Adrenal gland (tissue), 9 donors: ENCODE measurements at regions not wholly inside any gene's neighbourhood (a gene's known extent, or its start where the extent isn't known, plus 50 kb on each side); places are given as distances from the start of the nearest gene placed in this dataset.

Source experiments
- DNase-seq, 7 donors: peaks; one replicate each; pipeline ENCODE4 v3.0.0-alpha.2; 2019 to 2020
- H3K27ac ChIP-seq, 5 donors: fragments of 200-600 bp; sonication (generic) in 4 of 5; 1 replicate in 3 of 5; 2 replicates in 2 of 5; pipeline versions ENCODE4 v1.5.1 to v1.8.0; 2016 to 2020; ENCODE audit warnings: mild to moderate bottlenecking in 1 of 5
- H3K27me3 ChIP-seq: fragments of 200-600 bp; 2 replicates; pipeline ENCODE4 v1.8.0; 2021
- H3K36me3 ChIP-seq, 2 donors: fragments of 200-600 bp; replicated peaks in 1 of 2; 1 replicate in 1 of 2; 2 replicates in 1 of 2; pipeline versions ENCODE4 v1.5.1 to v1.8.0; 2018 to 2022
- H3K4me1 ChIP-seq, 2 donors: fragments of 200-600 bp; replicated peaks in 1 of 2; 1 replicate in 1 of 2; 2 replicates in 1 of 2; pipeline versions ENCODE4 v1.5.1 to v1.8.0; 2018 to 2021
- H3K4me3 ChIP-seq, 4 donors: fragments of 200-600 bp; sonication (generic) in 3 of 4; one replicate each; pipeline ENCODE4 v1.5.1; 2016 to 2018
- H3K9me3 ChIP-seq, 3 donors: fragments of 200-600 bp; sonication (generic) in 1 of 3; replicated peaks in 1 of 3; 1 replicate in 2 of 3; 2 replicates in 1 of 3; pipeline versions ENCODE4 v1.5.1 to v1.8.0; 2016 to 2021
- CTCF ChIP-seq, 6 experiments: fragments of 450-650 bp in 4 of 6; fragments of 200-600 bp in 2 of 6; sonication (generic) in 1 of 6; IDR thresholded peaks; 1 replicate in 5 of 6; 2 replicates in 1 of 6; pipeline versions ENCODE4 v1.5.1 to v1.8.0; 2016 to 2021; ENCODE audit warnings: antibody characterized with exemption in 6 of 6, mild to moderate bottlenecking in 2 of 6, moderate library complexity in 1 of 6
- POLR2A ChIP-seq, 2 donors: fragments of 450-650 bp; IDR thresholded peaks; one replicate each; pipeline ENCODE4 v1.6.1; 2017; ENCODE audit warnings: antibody characterized with exemption in 2 of 2, mild to moderate bottlenecking in 2 of 2, moderate library complexity in 1 of 2
- WGBS, 4 donors: extraction: QIAGEN DNeasy Blood & Tissue Kit in 2 of 4; methylation state at CpG; one replicate each; pipeline versions ENCODE4 v1.1.5 to v1.1.7; 2013 to 2017; 5-methylcytosine and 5-hydroxymethylcytosine counted together
- intact Hi-C, 2 donors: fragments of 100-400 bp; cut with DNase I; formaldehyde crosslinking; loops; one replicate each; pipeline versions ENCODE4 v1.14.1 to v1.15.0; 2022 to 2023
- donor health status: healthy with polysubstance abuse.
- donor health status: Bipolar disorder and iron deficiency.
- donor health status: DM: yes; HTN: yes; CAD: no.
- donor health status: DM: no; HTN: no; CAD: no.
- donor health status: DM: no; HTN: no; CAD: no.

- Histone ChIP-seq H3K4me1 (peaks cover 0 to 8% of the 10 kb centered on the region in 2 donors), H3K4me3 (no peak overlapping the region), H3K36me3 (no peaks in the 10 kb centered on the region), H3K27ac (no peak overlapping the region), H3K27me3 (no peaks in the 10 kb centered on the region), H3K9me3 (no peaks in the 10 kb centered on the region)
- intact Hi-C loops, result no loop called here
- TF ChIP-seq POLR2A (IDR thresholded peaks at IDR 0.05) (no peak), CTCF (IDR thresholded peaks at IDR 0.05) (no peak)
- no peak for DNase-seq
Measured at GRCh38 chr12:67593041-67593440, 55.5 kb upstream of the DYRK2 start.

GRCh38 chr12:67593461-67594330 lies 54.8 kb upstream of the DYRK2 start:
- intact Hi-C loops, result no loop called here
- TF ChIP-seq CTCF (IDR thresholded peaks at IDR 0.05), result no peak
- no peak for TF ChIP-seq POLR2A (IDR thresholded peaks at IDR 0.05)
- Histone ChIP-seq H3K27ac (no peak overlapping the region), H3K4me1 (peaks cover 0 to 8% of the 10 kb centered on the region in 2 donors), H3K36me3 (no peaks in the 10 kb centered on the region), H3K9me3 (no peaks in the 10 kb centered on the region), H3K4me3 (no peak overlapping the region), H3K27me3 (no peaks in the 10 kb centered on the region)
- 90 to 97% (median 94%) methylated on average over 2 of the region's 2 CpGs for WGBS, 4 donors
- DNase-seq, result no peak

GRCh38 chr12:67594888-67595287 lies 53.7 kb upstream of the DYRK2 start:
- WGBS, 4 donors, result 71 to 89% (median 81%) methylated on average over 2 of the region's 2 CpGs
- peaks cover 0 to 8% of the 10 kb centered on the region in 2 donors for H3K4me1 ChIP-seq
- H3K4me3 ChIP-seq, result no peak overlapping the region
- no peak for TF ChIP-seq POLR2A (IDR thresholded peaks at IDR 0.05)
- no peak for TF ChIP-seq CTCF (IDR thresholded peaks at IDR 0.05)
- no peaks in the 10 kb centered on the region for H3K27me3 ChIP-seq
- no peaks in the 10 kb centered on the region for H3K36me3 ChIP-seq
- DNase-seq, result no peak
- H3K27ac ChIP-seq, result no peak overlapping the region
- no peaks in the 10 kb centered on the region for H3K9me3 ChIP-seq
- intact Hi-C loops, result no loop called here

- TF ChIP-seq CTCF (IDR thresholded peaks at IDR 0.05) (no peak), POLR2A (IDR thresholded peaks at IDR 0.05) (no peak)
- Histone ChIP-seq H3K4me1 (peaks cover 0 to 8% of the 10 kb centered on the region in 2 donors), H3K4me3 (no peak overlapping the region), H3K27me3 (no peaks in the 10 kb centered on the region), H3K27ac (no peak overlapping the region), H3K36me3 (no peaks in the 10 kb centered on the region), H3K9me3 (no peaks in the 10 kb centered on the region)
- WGBS, 4 donors, result 62 to 97% (median 72%) methylated on average over 3 of the region's 3 CpGs
- no peak for DNase-seq
- intact Hi-C loops, result no loop called here
Measured at GRCh38 chr12:67595365-67595764, 53.2 kb upstream of the DYRK2 start.
